Endothelial cell of umbilical vein (primary cell): ENCODE measurements at regions not wholly inside any gene's neighbourhood (a gene's known extent, or its start where the extent isn't known, plus 50 kb on each side); places are given as distances from the start of the nearest gene placed in this dataset.

Source experiments
- BruUV-seq: library from RNA; stranded (reverse); fragments of 400-500 nt; replicated peaks from 2 replicates; lab custom pipeline; 2021; lab: Mats Ljungman, UMichigan
- CTCF ChIA-PET: fragments of 300-600, 350-600 bp; sonication (Branson Sonifier 250); formaldehyde crosslinking; loops from one replicate; lab custom pipeline; 2021; ENCODE audit warnings: antibody characterized with exemption, inconsistent platforms; lab: Charles Lee
- POLR2A ChIA-PET: fragments of 300-600, 350-600 bp; sonication (Branson Sonifier 250); formaldehyde crosslinking; loops from one replicate; lab custom pipeline; 2021; ENCODE audit warnings: antibody characterized with exemption, inconsistent platforms; lab: Charles Lee
- DNase-seq: peaks from one replicate; pipeline ENCODE4 v3.0.0-alpha.2; 2011; ENCODE audit warnings: low read depth, low spot score
- FAIRE-seq: peaks from 2 replicates; lab custom pipeline; 2011; peaks lifted over from hg19 to GRCh38; lab: Jason Lieb, UNC
- H2AFZ ChIP-seq: 2 replicates; pipeline ENCODE4 v1.6.0; 2012; ENCODE audit warnings: low read depth, low read length, control low read depth, inconsistent platforms
- H3K27ac ChIP-seq: 2 replicates; pipeline ENCODE4 v1.5.1; 2011; ENCODE audit warnings: low read depth, mild to moderate bottlenecking, control low read depth, low read length, moderate library complexity; ENCODE audit not compliant: insufficient read depth
- H3K27me3 ChIP-seq, 2 experiments: 2 replicates each; pipeline versions ENCODE4 v1.6.0 to v1.6.1; 2011; ENCODE audit warnings: low read length in 2 of 2, mixed read lengths in 1 of 2; ENCODE audit not compliant: control insufficient read depth in 2 of 2, insufficient read depth in 2 of 2
- H3K36me3 ChIP-seq, 2 experiments: 2 replicates in 1 of 2; 3 replicates in 1 of 2; pipeline ENCODE4 v1.5.1; 2011; ENCODE audit warnings: low read length in 2 of 2, mild to moderate bottlenecking in 1 of 2, moderate library complexity in 1 of 2; ENCODE audit not compliant: control insufficient read depth in 2 of 2, insufficient read depth in 2 of 2; ENCODE audit errors: extremely low read depth in 1 of 2
- H3K4me1 ChIP-seq: 3 replicates; pipeline ENCODE4 v1.5.1; 2011; ENCODE audit warnings: mild to moderate bottlenecking, low read length; ENCODE audit not compliant: control insufficient read depth, insufficient read depth; ENCODE audit errors: extremely low read depth
- H3K4me2 ChIP-seq: 2 replicates; pipeline ENCODE4 v1.6.1; 2011; ENCODE audit warnings: low read length, control low read depth, mixed read lengths; ENCODE audit not compliant: insufficient read depth
- H3K4me3 ChIP-seq, 3 experiments: fragments of 200-600 bp in 1 of 3; sonication (generic), shearing (Covaris generic) in 1 of 3; replicated peaks in 1 of 3; 2 replicates each; pipeline ENCODE4 v1.5.1; 2011 to 2016; ENCODE audit warnings: control low read depth in 3 of 3, low read length in 3 of 3, mild to moderate bottlenecking in 2 of 3, inconsistent platforms in 1 of 3, low read depth in 1 of 3, moderate library complexity in 1 of 3; ENCODE audit not compliant: insufficient read depth in 1 of 3
- H3K79me2 ChIP-seq: 2 replicates; pipeline ENCODE4 v1.6.0; 2012; ENCODE audit warnings: low read length, inconsistent platforms; ENCODE audit not compliant: control insufficient read depth, insufficient read depth
- H3K9ac ChIP-seq: replicated peaks from 2 replicates; pipeline ENCODE3; 2011; ENCODE audit warnings: low read length, control low read depth; ENCODE audit not compliant: insufficient read depth; ENCODE audit errors: extremely low read depth
- H3K9me1 ChIP-seq: replicated peaks from 3 replicates; pipeline ENCODE4 v1.6.0; 2011; ENCODE audit warnings: mild to moderate bottlenecking, low read length; ENCODE audit not compliant: control insufficient read depth, insufficient read depth; ENCODE audit errors: extremely low read depth
- H3K9me3 ChIP-seq: replicated peaks from 2 replicates; pipeline ENCODE4 v1.5.1; 2012; ENCODE audit warnings: low read length, inconsistent platforms; ENCODE audit not compliant: control insufficient read depth, insufficient read depth
- H4K20me1 ChIP-seq: replicated peaks from 2 replicates; pipeline ENCODE3; 2011; ENCODE audit warnings: mild to moderate bottlenecking, low read length; ENCODE audit not compliant: control insufficient read depth, insufficient read depth; ENCODE audit errors: extremely low read depth
- CTCF ChIP-seq, 2 donors: IDR thresholded peaks; 1 replicate in 1 of 2; 2 replicates in 1 of 2; pipeline ENCODE4 v1.5.1; 2011; ENCODE audit warnings: low read length in 2 of 2, mild to moderate bottlenecking in 2 of 2, moderate library complexity in 2 of 2, control low read depth in 1 of 2, inconsistent platforms in 1 of 2, low read depth in 1 of 2; ENCODE audit not compliant: insufficient read depth in 1 of 2; ENCODE audit errors: extremely low read depth in 1 of 2
- EZH2 ChIP-seq: IDR thresholded peaks from 2 replicates; pipeline ENCODE4 v1.6.1; 2012; ENCODE audit warnings: borderline replicate concordance, low read depth, mild to moderate bottlenecking, moderate library complexity, low read length, inconsistent platforms; ENCODE audit not compliant: severe bottlenecking
- FOS ChIP-seq: IDR thresholded peaks from 2 replicates; pipeline ENCODE4 v1.6.1; 2011; ENCODE audit warnings: mild to moderate bottlenecking, low read length, moderate library complexity, borderline replicate concordance; ENCODE audit not compliant: insufficient read depth
- GATA2 ChIP-seq: IDR thresholded peaks from 2 replicates; pipeline ENCODE4 v1.7.0; 2011; ENCODE audit warnings: low read depth, mild to moderate bottlenecking, moderate library complexity, mixed read lengths, low read length; ENCODE audit not compliant: insufficient read length, insufficient read depth
- JUN ChIP-seq: IDR thresholded peaks from 2 replicates; pipeline ENCODE4 v1.6.1; 2011; ENCODE audit warnings: borderline replicate concordance, low read depth; ENCODE audit not compliant: insufficient read length, insufficient read depth
- MYC ChIP-seq: IDR thresholded peaks from one replicate; pipeline ENCODE4 v1.6.1; 2011; ENCODE audit warnings: mild to moderate bottlenecking, low read depth, low read length
- POLR2A ChIP-seq: IDR thresholded peaks from 2 replicates; pipeline ENCODE4 v1.6.1; 2012; ENCODE audit warnings: low read depth, mild to moderate bottlenecking, control low read depth, low read length
- POLR2AphosphoS5 ChIP-seq: IDR thresholded peaks from 2 replicates; pipeline ENCODE4 v1.6.1; 2012; ENCODE audit warnings: low read depth, mild to moderate bottlenecking, control low read depth, low read length, moderate library complexity; ENCODE audit not compliant: insufficient read depth
- dilution Hi-C: fragments of 300-500 bp; cut with MboI; formaldehyde crosslinking; loops from one replicate; pipeline ENCODE4 v1.15.0; 2019; ENCODE audit warnings: low sequenced_read_pairs; ENCODE audit not compliant: extremely low pct_ligation_motif_present
- intact Hi-C: fragments of 100-400 bp; cut with micrococcal nuclease; formaldehyde crosslinking; loops from one replicate; pipeline ENCODE4 v1.10.0; 2022
- TF ChIP-seq, protein P1 (sequence below): IDR thresholded peaks from 2 replicates; pipeline ENCODE4 v1.6.1; 2011; ENCODE audit not compliant: insufficient read depth, insufficient read length

GRCh38 chr11:23181022-23181807, 320.9 kb upstream of the CCDC179 start:
- Histone ChIP-seq H3K4me1 (no peaks in the 10 kb centered on the region), H3K9ac (no peak overlapping the region), H3K9me1 (no peaks in the 10 kb centered on the region), H3K9me3 (no peaks in the 10 kb centered on the region), H3K4me3 (no peak overlapping the region), H3K4me2 (no peak overlapping the region), H4K20me1 (no peaks in the 10 kb centered on the region), H3K27me3 (no peaks in the 10 kb centered on the region), H2AFZ (no peak overlapping the region), H3K36me3 (no peaks in the 10 kb centered on the region), H3K27ac (no peak overlapping the region), H3K79me2 (no peaks in the 10 kb centered on the region)
- BruUV-seq = no TSS peak
- ChIA-PET CTCF (interaction anchor here (1.1 kb wide), 1 partner anchor 15 kb away, joined by 3 read pairs; no protein-coding TSS in a partner anchor), POLR2A (no interaction called here)
- FAIRE-seq (peak; percentile 69), DNase-seq (no peak)
- dilution Hi-C loops = no loop called here
- TF ChIP-seq CTCF (IDR thresholded peaks at IDR 0.05; ENCODE audit: extremely low read depth in 1 of 2, insufficient read depth in 1 of 2, low read depth in 1 of 2, low read length in 2 of 2) (no peak), GATA2 (no peak), POLR2AphosphoS5 (no peak), MYC (no peak), FOS (no peak), EZH2 (no peak), JUN (no peak), POLR2A (no peak)
- TF ChIP-seq, protein P1, sequence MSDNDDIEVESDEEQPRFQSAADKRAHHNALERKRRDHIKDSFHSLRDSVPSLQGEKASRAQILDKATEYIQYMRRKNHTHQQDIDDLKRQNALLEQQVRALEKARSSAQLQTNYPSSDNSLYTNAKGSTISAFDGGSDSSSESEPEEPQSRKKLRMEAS = no peak
- intact Hi-C loops = no loop called here
